Neural cell (in vitro differentiated cells): ENCODE measurements at regions not wholly inside any gene's neighbourhood (a gene's known extent, or its start where the extent isn't known, plus 50 kb on each side); places are given as distances from the start of the nearest gene placed in this dataset.

Experiments used
- H2AFZ ChIP-seq: fragments of 200-600, 300-800 bp; sonication (generic), shearing (Covaris generic); 2 replicates; pipeline ENCODE4 v1.6.0; 2014; ENCODE audit warnings: low read depth, mild to moderate bottlenecking, antibody characterized with exemption, low read length, moderate library complexity
- H3F3A ChIP-seq: fragments of 200-600 bp; shearing (Covaris generic); 2 replicates; pipeline ENCODE4 v1.6.1; 2016; ENCODE audit warnings: mild to moderate bottlenecking, moderate library complexity, mixed read lengths, antibody characterized with exemption, low read length; ENCODE audit not compliant: insufficient read depth, poor library complexity, severe bottlenecking
- H3K27ac ChIP-seq: fragments of 200-600, 300-800 bp; sonication (generic), shearing (Covaris generic); 2 replicates; pipeline ENCODE4 v1.5.1; 2014; ENCODE audit warnings: mild to moderate bottlenecking, low read length, moderate library complexity
- H3K27me3 ChIP-seq: fragments of 300-800, 200-600 bp; sonication (generic), shearing (Covaris generic); 2 replicates; pipeline ENCODE4 v1.6.0; 2014; ENCODE audit warnings: mild to moderate bottlenecking, low read depth, low read length, moderate library complexity; ENCODE audit not compliant: insufficient read depth
- H3K36me3 ChIP-seq: fragments of 300-800, 200-600 bp; sonication (generic), shearing (Covaris generic); 2 replicates; pipeline ENCODE4 v1.5.1; 2014; ENCODE audit warnings: mild to moderate bottlenecking, antibody characterized with exemption, low read length, moderate library complexity; ENCODE audit not compliant: insufficient read depth
- H3K4me2 ChIP-seq: fragments of 300-800, 200-600 bp; sonication (generic), shearing (Covaris generic); 2 replicates; pipeline ENCODE4 v1.6.0; 2014; ENCODE audit warnings: mild to moderate bottlenecking, low read length
- H3K4me3 ChIP-seq: fragments of 300-800, 200-600 bp; sonication (generic), shearing (Covaris generic); 2 replicates; pipeline ENCODE4 v1.5.1; 2014; ENCODE audit warnings: mild to moderate bottlenecking, low read length, moderate library complexity
- H3K79me2 ChIP-seq: fragments of 200-600 bp; shearing (Covaris generic); replicated peaks from 2 replicates; pipeline ENCODE4 v1.6.0; 2014; ENCODE audit warnings: mild to moderate bottlenecking, low read length, moderate library complexity; ENCODE audit not compliant: insufficient read depth
- H3K9ac ChIP-seq: fragments of 300-800, 200-600 bp; sonication (generic), shearing (Covaris generic); 2 replicates; pipeline ENCODE4 v1.6.1; 2016; ENCODE audit warnings: mild to moderate bottlenecking, low read length, mixed read lengths
- H3K9me2 ChIP-seq: fragments of 200-600 bp; shearing (Covaris generic); 2 replicates; pipeline ENCODE4 v1.6.1; 2016; ENCODE audit warnings: mild to moderate bottlenecking, low read length, mixed read lengths; ENCODE audit not compliant: insufficient read depth
- H3K9me3 ChIP-seq: fragments of 200-600, 300-800 bp; sonication (generic), shearing (Covaris generic); 2 replicates; pipeline ENCODE4 v1.6.1; 2016; ENCODE audit warnings: mild to moderate bottlenecking, mixed run types, low read length, moderate library complexity, mixed read lengths
- H4K20me1 ChIP-seq: fragments of 200-600 bp; shearing (Covaris generic); 2 replicates; pipeline ENCODE4 v1.6.1; 2016; ENCODE audit warnings: mild to moderate bottlenecking, mixed run types; ENCODE audit not compliant: insufficient read depth
- CTCF ChIP-seq: fragments of 450-650 bp; IDR thresholded peaks from 2 replicates; pipeline ENCODE4 v1.5.1; 2014; ENCODE audit warnings: antibody characterized with exemption, mild to moderate bottlenecking, moderate library complexity; ENCODE audit not compliant: poor library complexity, severe bottlenecking
- EP300 ChIP-seq: fragments of 450-650 bp; conservative IDR thresholded peaks from 2 replicates; pipeline ENCODE4 v1.6.1; 2014; ENCODE audit warnings: antibody characterized with exemption, mild to moderate bottlenecking, moderate library complexity; ENCODE audit not compliant: poor library complexity, severe bottlenecking
- EZH2 ChIP-seq: fragments of 200-600, 300-800 bp; shearing (Covaris generic), sonication (generic); IDR thresholded peaks from 2 replicates; pipeline ENCODE4 v1.6.1; 2014; ENCODE audit warnings: antibody characterized with exemption, low read length, borderline replicate concordance, mild to moderate bottlenecking; ENCODE audit not compliant: insufficient read depth, poor library complexity, severe bottlenecking
- MXI1 ChIP-seq: fragments of 450-650 bp; conservative IDR thresholded peaks from 2 replicates; pipeline ENCODE4 v1.6.1; 2014; ENCODE audit warnings: antibody characterized with exemption, mild to moderate bottlenecking; ENCODE audit not compliant: poor library complexity, severe bottlenecking
- POLR2AphosphoS5 ChIP-seq: IDR thresholded peaks from 2 replicates; pipeline ENCODE4 v1.6.1; 2012
- RAD21 ChIP-seq: fragments of 450-650 bp; conservative IDR thresholded peaks from 2 replicates; pipeline ENCODE4 v1.6.1; 2014; ENCODE audit warnings: antibody characterized with exemption, mild to moderate bottlenecking, moderate library complexity
- REST ChIP-seq: IDR thresholded peaks from 2 replicates; pipeline ENCODE4 v1.6.1; 2012; ENCODE audit warnings: borderline replicate concordance
- SMC3 ChIP-seq: fragments of 450-650 bp; conservative IDR thresholded peaks from 2 replicates; pipeline ENCODE4 v1.6.1; 2014; ENCODE audit warnings: antibody characterized with exemption, mild to moderate bottlenecking, moderate library complexity; ENCODE audit not compliant: poor library complexity
- TAF1 ChIP-seq: IDR thresholded peaks from 2 replicates; pipeline ENCODE4 v1.6.1; 2012; ENCODE audit warnings: low read depth

DNA sequence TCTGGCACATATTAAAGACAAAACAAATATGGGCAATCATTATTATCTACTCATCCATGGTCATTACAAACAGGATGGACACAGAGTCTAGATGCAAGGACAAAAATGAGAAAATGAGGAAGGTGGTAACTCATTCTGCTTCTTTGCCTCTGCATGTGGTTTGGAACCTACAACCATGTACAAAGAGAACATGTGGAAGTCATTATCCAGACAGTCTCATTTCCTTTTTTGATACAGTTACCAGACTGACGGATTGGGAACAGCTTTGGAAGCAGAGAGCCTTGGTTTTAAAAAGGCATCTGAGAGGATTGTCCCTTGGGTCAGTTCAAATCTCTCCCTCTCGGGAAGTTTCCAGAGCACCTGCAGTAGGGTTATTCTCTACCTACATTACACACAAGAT is 433.4 kb upstream of the TNC start:
- no peaks in the 10 kb centered on the region for H3K79me2 ChIP-seq
- TF ChIP-seq POLR2AphosphoS5: no peak
- no peaks in the 10 kb centered on the region for H3K9me2 ChIP-seq
- no peak overlapping the region for H3K4me3 ChIP-seq
- no peak overlapping the region for H3K27ac ChIP-seq
- H3K9me3 ChIP-seq: no peaks in the 10 kb centered on the region
- H3F3A ChIP-seq: no peaks in the 10 kb centered on the region
- no peaks in the 10 kb centered on the region for H3K27me3 ChIP-seq
- H3K4me2 ChIP-seq: no peak overlapping the region
- H4K20me1 ChIP-seq: no peaks in the 10 kb centered on the region
- no peak overlapping the region for H3K9ac ChIP-seq
- H2AFZ ChIP-seq: no peak overlapping the region
- H3K36me3 ChIP-seq: no peaks in the 10 kb centered on the region

GRCh38 chr9:115553060-115553773 is 435.3 kb upstream of the TNC start:
- H3K4me3 ChIP-seq: no peak overlapping the region

More at GRCh38 chr9:115553060-115553773, 435.3 kb upstream of the TNC start:
- no peaks in the 10 kb centered on the region for H3K36me3 ChIP-seq
- H3K27ac ChIP-seq: no peak overlapping the region
- TF ChIP-seq TAF1 (no peak), MXI1 (no peak), REST (no peak), SMC3 (no peak), EZH2 (no peak), POLR2AphosphoS5 (no peak), RAD21 (no peak), CTCF (no peak), EP300 (no peak)
- H3F3A ChIP-seq: no peaks in the 10 kb centered on the region
- no peaks in the 10 kb centered on the region for H4K20me1 ChIP-seq
- no peaks in the 10 kb centered on the region for H3K79me2 ChIP-seq
- no peak overlapping the region for H3K4me2 ChIP-seq
- no peak overlapping the region for H3K9ac ChIP-seq
- no peaks in the 10 kb centered on the region for H3K27me3 ChIP-seq
- no peak overlapping the region for H2AFZ ChIP-seq
- H3K9me3 ChIP-seq: no peaks in the 10 kb centered on the region
- H3K9me2 ChIP-seq: no peaks in the 10 kb centered on the region
